ENCODE measurements at regions not wholly inside any gene's neighbourhood (a gene's known extent, or its start where the extent isn't known, plus 50 kb on each side); places are given as distances from the start of the nearest gene placed in this dataset.

DNA sequence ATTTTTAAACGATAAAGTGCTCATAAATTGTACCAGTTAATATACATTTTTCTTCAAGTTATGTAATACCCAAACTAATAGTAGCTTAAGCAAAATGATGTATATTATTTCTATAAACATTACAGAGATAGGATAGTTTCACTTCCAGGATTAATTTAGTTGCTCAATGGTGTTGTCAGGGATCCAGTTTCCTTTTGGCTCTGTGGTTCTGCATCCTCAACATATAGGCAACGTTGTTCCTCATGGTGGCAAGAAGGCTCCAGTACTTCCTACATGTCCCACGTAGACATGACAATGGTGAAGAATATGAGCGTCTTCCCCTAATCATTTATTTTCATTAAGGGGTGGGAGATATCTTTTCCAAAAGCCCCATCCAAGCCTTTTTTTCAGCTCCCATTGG is 60.7 kb upstream of the DCD start:
- no peak overlapping the region for H3K27ac Mint-ChIP-seq
- H3K4me3 Mint-ChIP-seq = no peak overlapping the region
- H3K36me3 Mint-ChIP-seq = no peaks in the 10 kb centered on the region
- H3K4me1 Mint-ChIP-seq (ENCODE audit: low read depth) = no peaks in the 10 kb centered on the region
- ChIA-PET CTCF (interaction anchor here (0.8 kb wide), 1 partner anchor 363 kb away, joined by 4 read pairs; no protein-coding TSS in a partner anchor), POLR2A (no interaction called here)
- intact Hi-C loops (cut with micrococcal nuclease) = no loop called here
- DNase-seq = no peak
- peaks cover 3% of the 10 kb centered on the region for H3K27me3 Mint-ChIP-seq
- no peaks in the 10 kb centered on the region for H3K9me3 Mint-ChIP-seq

DNA sequence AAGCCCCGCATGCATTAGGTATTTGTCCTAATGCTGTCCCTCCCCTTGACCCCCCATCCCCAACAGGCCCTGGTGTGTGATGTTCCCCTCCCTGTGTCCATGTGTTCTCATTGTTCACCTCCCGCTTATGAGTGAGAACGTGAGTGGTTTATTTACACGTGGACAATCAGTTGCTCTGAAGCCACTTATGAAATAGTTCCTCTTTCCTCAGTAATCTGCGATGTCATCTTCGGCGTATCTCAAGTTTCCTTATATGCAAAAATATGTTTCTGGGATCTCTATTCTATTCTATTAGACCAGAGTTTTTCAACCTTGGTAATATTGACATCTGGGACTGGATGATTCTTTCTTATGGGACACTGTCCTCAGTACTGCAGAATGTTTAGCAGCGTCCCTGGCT is 56.0 kb upstream of the DCD start:
- no peak for DNase-seq
- Mint-ChIP-seq H3K4me3 (no peak overlapping the region), H3K4me1 (ENCODE audit: low read depth) (no peaks in the 10 kb centered on the region), H3K27me3 (no peaks in the 10 kb centered on the region), H3K9me3 (no peaks in the 10 kb centered on the region), H3K36me3 (no peaks in the 10 kb centered on the region), H3K27ac (no peak overlapping the region)
- ChIA-PET CTCF (no interaction called here), POLR2A (no interaction called here)
- intact Hi-C loops (cut with micrococcal nuclease) = loop anchor here (5.0 kb wide), 2 partner anchors 153 to 438 kb away; no protein-coding TSS in a partner anchor

DNA sequence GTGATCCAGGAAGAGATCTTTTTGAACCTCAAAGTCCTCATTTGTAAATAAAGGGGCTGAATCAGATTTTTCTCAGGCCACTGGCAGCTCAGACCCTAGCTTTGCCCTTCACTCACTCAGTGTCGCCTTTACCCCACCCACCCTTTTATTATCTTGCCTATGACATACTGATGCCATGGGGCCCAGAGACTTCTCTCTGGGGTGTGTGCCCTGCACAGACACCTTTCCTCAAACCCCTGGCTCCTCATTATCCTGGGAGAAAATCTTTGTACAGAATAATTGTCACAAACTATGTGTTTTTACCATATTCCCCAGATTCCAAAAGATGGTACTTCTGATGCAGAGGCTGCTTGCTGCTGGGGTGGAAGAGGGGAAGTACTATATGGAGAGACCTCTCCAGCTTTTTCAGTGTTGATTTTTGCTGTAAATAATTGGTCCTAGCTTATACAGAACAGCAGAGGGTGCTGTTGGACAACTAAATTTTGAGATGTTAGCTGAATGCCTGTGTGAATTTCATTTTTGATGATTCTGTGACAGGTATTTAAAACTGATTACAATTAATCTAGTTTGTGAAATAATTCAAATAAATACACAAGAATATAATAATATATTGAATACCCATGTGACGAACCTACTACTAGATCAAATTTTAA is 53.9 kb upstream of the DCD start:
- no peak overlapping the region for H3K27ac Mint-ChIP-seq
- no peaks in the 10 kb centered on the region for H3K9me3 Mint-ChIP-seq
- H3K4me1 Mint-ChIP-seq (ENCODE audit: low read depth) = no peaks in the 10 kb centered on the region
- no peaks in the 10 kb centered on the region for H3K36me3 Mint-ChIP-seq
- H3K27me3 Mint-ChIP-seq = peaks cover 4% of the 10 kb centered on the region
- no peak overlapping the region for H3K4me3 Mint-ChIP-seq
- intact Hi-C loops (cut with micrococcal nuclease) = loop anchor here (1.0 to 5.0 kb wide), 3 partner anchors 155 to 440 kb away; no protein-coding TSS in a partner anchor
- ChIA-PET CTCF (interaction anchor here (1.0 to 4.1 kb wide), 31 partner anchors 9 to 442 kb away, joined by 3 to 64 read pairs (median 6); no protein-coding TSS in a partner anchor), POLR2A (no interaction called here)
- DNase-seq = no peak

DNA sequence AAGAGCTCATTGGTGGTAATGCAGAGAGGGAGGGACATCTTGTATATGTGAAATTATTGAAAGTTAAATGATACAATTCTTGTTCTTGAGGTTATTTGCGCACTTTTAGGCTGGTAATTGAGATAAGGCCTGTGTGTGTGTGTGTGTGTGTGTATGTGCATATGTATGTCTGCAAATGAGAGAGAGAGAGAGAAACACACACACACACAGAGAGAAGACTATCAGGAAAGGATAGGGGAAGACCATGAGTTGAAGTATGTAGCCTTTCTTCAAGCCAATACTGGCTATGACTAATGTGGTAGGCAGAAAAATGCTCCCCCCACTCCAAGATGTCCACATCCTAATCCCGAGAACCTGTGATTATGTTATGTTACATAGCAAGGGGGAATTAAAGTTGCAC is 52.7 kb upstream of the DCD start:
- DNase-seq = no peak
- Mint-ChIP-seq H3K27me3 (peaks cover 9% of the 10 kb centered on the region), H3K27ac (no peak overlapping the region), H3K36me3 (no peaks in the 10 kb centered on the region), H3K4me1 (ENCODE audit: low read depth) (no peaks in the 10 kb centered on the region), H3K4me3 (no peak overlapping the region), H3K9me3 (no peaks in the 10 kb centered on the region)
- CTCF ChIA-PET = interaction anchor here (0.6 to 4.1 kb wide), 12 partner anchors 10 to 441 kb away, joined by 3 to 64 read pairs (median 4); no protein-coding TSS in a partner anchor
- POLR2A ChIA-PET = no interaction called here
- intact Hi-C loops (cut with micrococcal nuclease) = loop anchor here (5.0 kb wide), 2 partner anchors 156 to 441 kb away; no protein-coding TSS in a partner anchor

DNA sequence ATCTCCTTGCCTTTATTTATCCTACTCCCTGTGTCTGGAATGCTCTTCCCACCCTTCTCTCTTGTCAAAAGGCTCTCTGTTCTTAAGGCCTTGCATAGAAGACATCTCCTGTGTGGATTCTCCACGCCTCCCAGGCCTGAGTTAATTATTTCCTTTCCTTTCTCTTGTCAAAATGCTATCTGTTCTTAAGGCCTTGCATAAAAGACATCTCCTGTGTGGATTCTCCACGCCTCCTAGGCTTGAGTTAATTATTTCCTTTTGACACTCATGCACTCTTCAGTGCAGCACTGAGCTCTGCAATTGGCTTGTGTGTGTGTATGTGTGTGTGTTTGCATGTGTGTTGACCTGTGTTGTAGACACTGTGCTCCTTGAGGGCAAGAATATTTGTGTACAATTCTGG is 52.1 kb upstream of the DCD start:
- peaks cover 9% of the 10 kb centered on the region for H3K27me3 Mint-ChIP-seq
- DNase-seq = no peak
- CTCF ChIA-PET = interaction anchor here (0.7 to 4.1 kb wide), 6 partner anchors 11 to 376 kb away, joined by 3 to 64 read pairs (median 8); no protein-coding TSS in a partner anchor
- no peaks in the 10 kb centered on the region for H3K4me1 Mint-ChIP-seq (ENCODE audit: low read depth)
- no peaks in the 10 kb centered on the region for H3K36me3 Mint-ChIP-seq
- no peak overlapping the region for H3K27ac Mint-ChIP-seq
- H3K9me3 Mint-ChIP-seq = no peaks in the 10 kb centered on the region
- no peak overlapping the region for H3K4me3 Mint-ChIP-seq
- POLR2A ChIA-PET = no interaction called here
- intact Hi-C loops (cut with micrococcal nuclease) = loop anchor here (5.0 kb wide), 2 partner anchors 157 to 442 kb away; no protein-coding TSS in a partner anchor
